Left kidney (tissue), 1 donor: ENCODE measurements at regions not wholly inside any gene's neighbourhood (a gene's known extent, or its start where the extent isn't known, plus 50 kb on each side); places are given as distances from the start of the nearest gene placed in this dataset.

Experiments used
- DNase-seq: peaks from one replicate; pipeline ENCODE4 v3.0.0-alpha.2; 2013

DNA sequence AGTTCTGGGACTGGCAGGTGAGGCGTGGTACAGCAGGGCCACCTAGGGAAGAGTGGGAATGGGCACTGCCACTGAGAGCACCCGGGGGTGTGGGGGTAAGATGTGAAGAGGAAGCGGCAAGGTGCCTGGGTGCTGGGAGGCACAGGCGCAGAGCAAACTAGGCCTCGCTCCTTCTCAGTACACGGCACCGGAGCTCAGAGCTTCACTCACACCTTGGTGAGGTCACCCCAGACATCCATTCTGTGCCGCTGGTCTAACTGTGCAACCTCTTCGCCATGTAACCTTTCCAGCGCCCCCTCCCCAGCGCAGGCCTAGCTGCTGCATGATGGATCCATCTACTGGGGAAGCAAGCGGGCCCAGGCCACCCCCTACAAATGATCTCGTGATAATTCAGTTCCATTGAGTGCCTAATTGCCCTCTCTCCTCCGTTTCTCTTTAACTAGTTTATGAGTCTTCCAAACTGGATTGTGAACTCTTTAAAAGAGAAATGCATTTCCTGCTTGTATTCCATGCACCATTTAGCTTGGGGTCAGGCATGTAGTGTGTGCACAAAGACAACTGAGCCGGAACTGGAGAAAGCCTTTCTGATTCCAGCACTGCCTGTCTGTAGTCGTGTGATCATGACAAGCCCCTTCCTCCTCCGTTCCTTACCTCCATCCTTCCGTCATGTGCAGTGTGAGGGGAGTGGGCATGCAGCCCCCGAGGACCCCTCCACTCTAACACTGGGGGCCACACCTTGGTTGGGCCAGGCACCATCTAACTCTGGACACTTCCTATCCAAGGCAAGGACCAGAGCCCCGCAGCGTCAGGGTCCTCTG is 1475.2 kb downstream of the TBC1D22A start:
- no peak for DNase-seq

DNA sequence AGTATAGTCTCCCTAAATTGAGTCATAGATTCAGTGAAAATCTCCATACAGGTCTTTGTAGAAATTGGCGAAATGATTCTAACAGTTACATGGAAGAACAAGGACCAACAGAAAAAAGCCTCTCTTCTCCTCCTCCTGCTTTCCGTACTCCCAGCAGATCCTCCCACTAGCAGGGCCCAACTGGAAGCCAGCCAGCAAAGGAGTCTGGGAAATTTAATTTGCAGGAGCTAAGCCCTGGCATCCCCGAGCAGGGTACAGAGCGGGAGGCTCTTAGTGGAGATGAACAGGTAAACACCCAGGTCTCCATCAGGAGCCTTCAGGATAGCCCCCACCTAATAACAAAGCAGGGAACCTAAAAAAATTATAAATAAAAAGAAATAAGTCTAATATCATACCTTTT is 1473.8 kb downstream of the TBC1D22A start:
- DNase-seq: no peak

DNA sequence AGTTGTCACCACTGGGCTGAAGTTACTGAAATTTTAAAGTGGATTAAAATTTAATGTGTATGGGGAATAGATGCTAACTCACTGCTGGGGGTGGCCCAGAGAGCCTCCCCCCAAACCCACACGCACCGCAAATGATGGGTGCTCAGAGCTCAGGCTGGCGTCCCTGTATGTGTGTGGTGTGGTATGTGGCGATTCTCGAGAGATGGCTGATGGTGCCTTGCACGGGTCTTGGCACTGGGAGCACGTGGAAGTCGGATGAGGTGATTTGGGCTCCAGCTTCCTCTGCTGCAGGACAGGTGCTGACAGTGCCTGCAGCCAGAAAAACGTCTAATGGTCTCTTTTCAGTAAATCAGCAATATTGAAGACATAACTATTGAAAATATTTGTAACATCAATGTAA is 1473.3 kb downstream of the TBC1D22A start:
- no peak for DNase-seq

DNA sequence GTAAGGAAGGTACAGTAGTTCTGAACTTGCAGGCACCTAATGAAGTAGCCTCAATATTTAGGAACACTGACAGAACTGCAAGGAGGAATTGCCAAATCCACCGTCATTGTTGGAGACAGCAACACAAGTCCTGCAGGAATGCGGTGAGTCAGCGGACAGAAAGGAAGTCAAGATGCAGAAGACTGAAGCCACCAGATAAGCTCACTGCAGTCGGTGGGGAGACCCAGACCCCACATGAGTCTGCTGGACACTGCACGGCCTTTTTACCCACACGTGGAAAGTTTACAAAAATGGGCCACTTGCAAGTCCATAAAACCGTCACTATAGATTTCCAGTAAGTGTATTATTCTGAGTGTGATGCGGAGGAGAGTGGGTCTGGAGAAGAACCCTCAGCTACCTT is 1471.6 kb downstream of the TBC1D22A start:
- DNase-seq: no peak

DNA sequence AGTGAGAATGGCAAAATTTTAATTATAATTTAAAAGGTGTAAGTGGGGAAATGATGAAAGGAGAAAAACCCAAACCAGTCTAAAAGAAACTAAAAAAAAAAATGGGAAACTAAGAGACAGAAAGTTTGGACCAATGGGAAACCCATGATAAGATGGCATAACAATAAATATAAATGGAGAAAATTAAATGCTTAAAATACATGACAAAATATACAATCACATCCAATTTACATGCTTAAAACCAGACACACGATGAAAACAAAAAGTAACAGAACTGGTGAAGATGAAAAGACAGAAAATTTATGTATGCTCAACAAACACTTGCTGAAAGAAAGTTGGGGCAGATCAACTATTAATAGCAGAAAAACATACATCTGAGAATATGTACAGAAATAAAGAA is 1471.1 kb downstream of the TBC1D22A start:
- DNase-seq: no peak

DNA sequence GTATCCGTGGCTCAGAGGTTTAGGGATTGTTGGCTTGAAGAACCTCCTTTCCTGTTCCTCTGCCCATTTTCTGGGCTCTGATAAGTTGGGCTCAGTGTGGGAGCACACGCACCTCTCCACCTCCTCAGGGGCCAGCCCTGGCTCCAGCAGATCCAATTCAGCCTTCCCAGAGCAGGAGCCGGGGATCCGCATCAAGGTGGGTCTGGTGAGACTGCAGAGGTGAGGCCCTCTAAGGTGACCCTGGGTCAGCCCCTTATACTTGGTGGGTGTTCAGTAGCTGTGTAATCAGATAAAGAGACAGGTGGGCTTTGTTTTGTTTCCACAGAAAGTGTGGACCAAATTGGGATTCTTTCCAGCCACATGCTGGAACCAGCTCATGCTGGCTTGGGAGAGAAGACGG is 1466.0 kb downstream of the TBC1D22A start:
- no peak for DNase-seq

DNA sequence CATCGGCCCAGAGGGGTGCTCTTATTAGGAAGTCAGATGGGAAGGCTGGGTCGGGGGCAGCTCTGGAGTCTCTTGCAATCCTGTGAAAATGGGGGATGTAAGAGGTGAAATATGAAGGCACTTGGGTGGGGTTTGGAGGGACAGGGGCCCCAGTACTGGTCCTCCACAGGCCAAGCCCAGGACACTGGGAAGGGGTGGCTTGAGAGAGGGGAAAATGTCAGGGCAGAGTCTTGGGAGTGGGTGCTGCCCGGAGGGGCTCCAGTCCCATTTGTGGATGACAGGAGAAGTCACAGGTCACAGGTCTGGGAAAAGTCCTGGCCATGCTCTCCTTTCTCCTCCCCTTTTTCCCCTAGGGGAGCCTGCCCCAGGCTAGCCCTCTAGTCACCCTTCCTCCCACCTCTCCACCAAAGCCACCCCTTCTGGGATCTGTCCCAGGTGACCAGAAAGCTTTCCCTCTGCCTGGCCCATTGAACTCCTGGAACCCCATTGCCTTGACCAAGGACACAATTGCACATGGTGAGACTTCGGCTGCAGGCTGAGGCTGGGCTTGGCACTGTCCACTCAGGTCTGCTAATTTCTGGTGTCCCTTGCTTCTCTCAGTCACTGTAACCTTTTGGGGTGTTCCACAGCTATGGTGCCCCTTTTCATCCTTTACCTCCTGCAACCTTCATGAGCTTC is 1465.0 kb downstream of the TBC1D22A start:
- DNase-seq: no peak

DNA sequence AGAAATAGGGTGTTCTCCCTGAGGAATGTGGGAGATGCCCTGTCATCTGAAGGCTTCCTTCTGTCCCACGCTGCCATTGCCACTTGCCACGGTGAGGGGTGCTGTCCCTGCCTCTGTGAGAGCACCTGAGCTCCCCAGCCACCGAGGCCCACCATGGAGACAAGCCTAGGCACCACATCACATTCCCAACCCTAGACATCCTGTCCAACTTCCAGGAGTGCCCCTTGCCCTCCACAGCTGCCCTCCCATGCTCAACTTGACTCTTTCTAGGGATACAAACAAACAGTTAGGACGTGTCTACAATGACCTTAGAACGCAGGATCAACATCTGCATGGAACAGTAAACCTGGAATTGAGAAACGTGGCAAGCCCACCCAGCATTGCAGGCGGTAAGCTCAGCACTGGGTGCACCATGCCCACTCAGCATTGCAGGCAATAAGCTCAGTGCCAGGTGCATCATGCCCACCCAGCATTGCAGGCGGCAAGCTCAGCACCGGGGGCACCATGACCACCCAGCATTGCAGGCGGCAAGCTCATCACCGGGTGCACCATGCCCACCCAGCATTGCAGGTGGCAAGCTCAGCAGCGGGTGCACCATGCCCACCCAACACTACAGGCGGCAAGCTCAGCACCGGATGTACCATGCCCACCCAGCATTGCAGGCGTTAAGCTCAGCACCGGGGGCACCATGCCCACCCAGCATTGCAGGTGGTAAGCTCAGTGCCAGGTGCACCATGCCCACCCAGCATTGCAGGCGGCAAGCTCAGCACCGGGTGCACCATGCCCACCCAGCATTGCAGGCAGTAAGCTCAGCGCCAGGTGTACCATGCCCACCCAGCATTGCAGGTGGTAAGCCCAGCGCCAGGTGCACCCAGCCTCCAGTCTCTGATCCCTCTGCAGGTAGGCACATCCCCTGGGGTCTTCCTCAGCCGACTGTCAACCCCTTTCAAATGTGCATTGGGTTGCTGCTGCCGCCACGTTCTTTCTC is 1463.9 kb downstream of the TBC1D22A start:
- DNase-seq: no peak

DNA sequence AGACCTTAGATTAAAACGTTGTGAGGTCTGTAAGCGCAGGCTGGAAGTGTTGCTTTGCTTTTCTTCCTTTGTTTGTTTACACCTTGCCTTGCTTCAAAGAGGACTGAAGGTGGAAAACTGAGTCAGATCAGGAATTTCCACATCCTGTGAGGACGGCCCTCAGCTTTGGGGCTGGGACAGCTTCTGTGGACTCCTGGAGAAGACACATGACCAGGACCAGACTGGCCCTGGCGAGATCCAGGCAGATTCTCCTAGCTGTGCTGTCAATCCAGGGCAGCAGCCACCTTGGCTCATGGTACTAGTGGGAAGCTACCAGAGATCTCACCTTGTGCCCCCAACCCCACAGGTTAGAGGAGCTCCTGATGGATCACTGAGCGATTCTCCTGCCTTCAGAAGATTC is 1461.9 kb downstream of the TBC1D22A start:
- no peak for DNase-seq

DNA sequence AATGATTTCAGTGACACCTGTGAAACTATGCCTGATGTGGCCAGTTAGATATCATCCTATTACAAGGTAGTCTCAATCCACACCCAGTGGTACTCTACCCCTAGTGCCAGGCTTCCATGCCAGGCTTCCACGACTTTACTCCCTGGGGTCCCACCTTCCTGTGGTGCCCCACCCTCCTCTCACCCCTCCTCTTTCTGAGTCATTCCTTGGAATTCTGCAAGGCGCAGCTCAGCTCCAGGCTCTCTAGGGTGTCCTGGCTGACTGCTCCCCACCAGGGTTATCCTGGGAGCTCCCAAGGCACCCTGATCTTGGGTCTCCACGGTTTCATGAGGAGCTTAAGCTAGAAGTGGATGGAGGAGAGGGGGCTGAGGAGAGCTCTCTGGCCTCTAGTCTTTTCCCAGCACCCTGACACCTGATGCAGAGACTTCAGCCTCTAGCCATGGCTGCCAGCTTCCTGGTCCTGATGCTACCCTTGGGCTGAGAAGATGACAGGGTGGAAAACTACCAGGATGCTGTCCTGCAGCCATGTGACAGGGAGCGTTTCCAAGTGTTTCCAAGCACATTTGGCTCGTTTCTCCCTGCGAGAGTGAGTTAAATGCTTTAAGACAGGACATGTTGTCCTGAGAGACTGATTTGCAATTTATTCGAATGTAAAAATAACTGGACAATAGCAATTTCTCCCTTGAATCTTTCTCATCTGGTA is 1461.2 kb downstream of the TBC1D22A start:
- no peak for DNase-seq

DNA sequence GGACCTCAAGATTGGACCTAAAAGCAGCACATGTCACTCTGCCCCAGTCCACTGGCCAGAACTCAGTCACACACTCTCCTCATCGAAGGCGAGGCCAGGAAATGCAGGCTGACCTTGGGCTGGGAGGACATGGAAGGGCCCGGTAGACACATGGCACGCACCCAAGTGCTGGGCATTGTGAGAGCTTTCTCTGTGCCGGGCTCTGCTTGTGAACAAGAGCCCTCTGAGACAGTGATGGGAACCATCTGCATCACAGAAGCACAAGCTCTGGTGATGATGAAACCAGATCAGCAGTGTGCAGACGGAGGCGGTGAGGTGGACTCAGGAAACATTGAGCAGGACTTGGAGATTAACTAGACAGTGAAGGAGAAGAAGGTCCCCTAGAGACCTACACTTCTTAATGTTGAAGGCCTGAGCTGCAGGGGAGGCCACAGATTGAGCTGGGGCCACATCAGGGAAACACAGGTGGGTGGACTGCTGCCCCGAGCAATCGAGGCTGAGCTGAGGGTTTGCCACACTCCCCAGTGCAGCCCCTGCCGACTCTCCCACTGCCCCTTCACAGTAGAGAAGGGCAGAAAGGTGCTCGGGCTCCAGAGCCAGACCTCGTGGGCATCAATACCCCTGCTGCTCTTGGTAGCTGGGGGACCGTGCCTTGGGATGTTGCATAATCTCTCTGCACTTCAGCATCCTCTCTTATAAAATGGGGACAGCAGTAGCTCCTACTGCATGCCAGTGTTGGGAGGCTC is 1460.5 kb downstream of the TBC1D22A start:
- DNase-seq: no peak

DNA sequence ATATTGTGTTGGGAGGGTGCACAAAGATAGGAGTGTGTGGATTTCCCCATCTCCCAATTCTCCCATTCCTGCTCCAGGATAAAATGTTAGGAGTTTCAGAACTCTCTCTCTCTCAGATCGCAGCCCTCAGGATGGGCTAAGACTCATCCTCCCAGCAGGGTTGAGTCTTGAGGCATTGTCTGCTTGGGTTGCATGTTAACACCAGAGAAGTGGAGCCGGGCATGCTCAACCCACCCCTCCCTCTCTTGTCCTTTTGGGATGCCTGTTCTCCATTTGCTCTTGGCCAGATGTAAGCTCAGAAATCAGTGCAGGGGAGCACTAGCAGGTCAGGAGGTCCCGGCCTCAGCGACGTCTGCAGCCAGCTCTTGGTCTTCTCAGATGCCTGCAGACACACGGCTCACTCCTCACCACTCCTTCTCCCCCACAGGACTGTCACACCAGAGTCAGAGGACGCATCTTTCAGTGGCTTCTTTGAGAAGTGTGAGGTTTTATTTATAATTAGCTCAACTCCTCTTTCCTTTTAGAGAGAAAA is 1456.5 kb downstream of the TBC1D22A start:
- DNase-seq: no peak

DNA sequence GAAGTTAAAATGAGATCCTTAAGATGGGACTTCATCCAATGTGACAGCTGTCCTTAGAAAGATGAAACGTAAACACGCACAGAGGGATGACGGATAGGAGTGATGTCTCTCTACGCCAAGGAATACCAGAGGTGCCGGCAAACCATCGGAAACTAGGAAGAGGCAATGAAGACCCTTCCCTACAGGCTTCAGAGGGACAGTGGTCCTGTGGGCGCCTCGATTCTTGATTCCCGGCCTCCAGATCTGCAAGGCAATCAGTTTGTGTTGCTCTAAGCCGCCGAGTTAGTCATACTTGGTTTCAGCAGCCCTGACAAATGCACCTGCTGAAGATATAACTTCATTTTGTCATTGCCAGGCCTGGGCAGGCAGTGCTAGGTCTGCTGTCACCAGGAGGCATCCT is 1455.1 kb downstream of the TBC1D22A start:
- DNase-seq: no peak

DNA sequence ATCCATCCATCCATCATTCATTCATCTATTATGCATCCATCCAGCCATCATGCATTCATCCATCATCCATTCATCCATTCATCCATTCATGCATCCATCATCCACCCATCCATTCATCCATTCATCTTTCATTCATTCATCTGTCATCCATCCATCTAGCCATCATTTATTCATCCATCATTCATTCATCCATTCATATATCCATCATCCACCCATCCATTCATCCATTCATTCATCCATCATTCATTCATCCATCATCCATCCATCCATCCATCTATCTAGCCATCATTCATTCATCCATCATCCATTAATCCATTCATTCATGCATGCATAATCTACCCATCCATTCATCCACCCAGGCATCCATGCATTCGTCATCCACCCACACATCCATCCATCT is 1450.3 kb downstream of the TBC1D22A start:
- no peak for DNase-seq

DNA sequence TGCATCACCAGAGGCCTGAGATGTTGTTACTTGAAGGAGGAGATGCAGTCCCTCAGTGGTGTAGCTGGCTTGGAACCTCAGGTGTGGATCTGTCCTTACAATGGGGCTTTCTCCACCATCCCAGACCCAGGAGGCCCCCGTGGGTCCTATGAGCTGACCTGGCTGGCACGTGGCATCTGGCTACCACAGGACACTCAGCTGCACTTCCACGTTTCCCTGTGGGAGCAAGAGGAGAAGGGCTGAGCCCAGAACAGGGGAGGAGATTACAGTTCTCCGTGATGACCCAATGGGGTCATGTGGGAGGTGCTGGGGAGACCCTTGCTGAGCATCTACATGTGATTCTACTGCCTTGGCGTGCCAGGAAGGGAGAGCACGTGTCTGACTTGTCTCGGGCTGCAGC is 1448.4 kb downstream of the TBC1D22A start:
- no peak for DNase-seq

DNA sequence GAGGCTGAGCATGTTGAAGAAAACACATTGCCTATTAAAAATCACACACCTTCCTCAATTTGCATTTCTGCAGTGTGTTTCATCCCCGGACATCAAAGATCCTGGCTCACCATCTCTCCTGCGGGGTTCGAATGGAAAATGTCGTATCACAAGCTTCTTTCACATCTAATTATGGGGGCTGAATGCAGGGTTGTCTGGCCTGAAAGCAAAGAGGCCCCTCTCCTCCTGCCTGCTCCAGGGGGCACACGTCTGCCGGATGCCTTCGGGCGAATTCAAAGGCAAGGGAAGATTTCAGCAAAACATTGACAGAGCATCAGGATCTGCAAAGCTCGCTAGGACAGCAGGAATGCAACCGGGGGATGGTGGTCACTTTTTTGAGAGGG is 1447.7 kb downstream of the TBC1D22A start:
- no peak for DNase-seq

DNA sequence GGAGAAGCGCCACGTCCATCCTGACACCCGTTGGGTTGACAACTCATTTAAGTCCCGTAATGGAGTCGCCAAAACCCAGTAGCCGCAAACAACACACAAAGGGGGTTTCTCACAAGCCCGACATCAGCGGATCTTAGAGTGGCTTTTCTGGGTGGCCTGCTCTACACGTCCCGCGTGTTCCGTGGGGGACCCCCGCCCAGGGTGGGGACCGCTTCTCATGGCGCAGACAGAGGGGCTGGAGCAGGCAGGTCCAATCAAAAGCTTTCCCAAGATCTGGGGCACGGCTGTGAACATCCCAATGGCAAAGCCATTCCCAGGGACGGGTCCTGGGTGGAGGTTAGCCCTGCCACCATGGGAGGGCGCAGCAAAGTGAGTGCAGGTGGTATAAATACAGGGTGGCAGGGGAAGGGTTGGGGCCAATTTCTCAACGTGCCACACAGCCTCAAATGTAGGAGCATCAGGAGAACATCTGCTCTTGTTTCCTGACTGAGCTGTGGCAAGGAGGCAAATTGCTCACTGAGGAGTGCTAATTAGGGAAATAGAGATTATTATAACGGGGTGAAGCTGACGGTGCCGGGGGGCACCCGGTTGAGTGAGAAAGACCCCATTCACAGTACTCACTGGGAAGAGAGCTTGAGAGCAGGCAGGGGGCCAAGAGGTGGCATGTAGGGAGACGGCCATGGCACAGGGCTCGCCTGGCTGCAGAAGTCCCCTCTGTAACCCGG is 1447.2 kb downstream of the TBC1D22A start:
- no peak for DNase-seq

DNA sequence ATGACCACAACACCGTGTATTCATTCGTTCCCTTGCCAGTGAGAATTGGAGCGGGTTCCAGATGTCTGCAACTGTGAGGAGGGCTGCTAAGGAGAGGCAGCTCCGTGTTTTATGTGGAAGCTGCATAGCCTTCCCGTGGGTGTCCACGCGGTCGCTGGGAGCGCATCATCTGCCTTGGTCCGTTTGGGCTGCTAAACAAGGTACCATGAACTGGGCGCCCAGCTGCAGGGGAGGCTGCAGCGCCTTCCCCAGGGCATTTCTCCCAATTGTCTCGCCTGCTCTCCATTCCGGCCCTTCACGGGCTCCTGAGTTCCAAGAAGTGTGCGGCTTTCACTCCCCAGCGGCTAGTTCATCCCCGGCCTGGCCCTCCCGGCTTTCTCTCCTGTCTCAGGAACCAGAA is 1446.4 kb downstream of the TBC1D22A start:
- no peak for DNase-seq

DNA sequence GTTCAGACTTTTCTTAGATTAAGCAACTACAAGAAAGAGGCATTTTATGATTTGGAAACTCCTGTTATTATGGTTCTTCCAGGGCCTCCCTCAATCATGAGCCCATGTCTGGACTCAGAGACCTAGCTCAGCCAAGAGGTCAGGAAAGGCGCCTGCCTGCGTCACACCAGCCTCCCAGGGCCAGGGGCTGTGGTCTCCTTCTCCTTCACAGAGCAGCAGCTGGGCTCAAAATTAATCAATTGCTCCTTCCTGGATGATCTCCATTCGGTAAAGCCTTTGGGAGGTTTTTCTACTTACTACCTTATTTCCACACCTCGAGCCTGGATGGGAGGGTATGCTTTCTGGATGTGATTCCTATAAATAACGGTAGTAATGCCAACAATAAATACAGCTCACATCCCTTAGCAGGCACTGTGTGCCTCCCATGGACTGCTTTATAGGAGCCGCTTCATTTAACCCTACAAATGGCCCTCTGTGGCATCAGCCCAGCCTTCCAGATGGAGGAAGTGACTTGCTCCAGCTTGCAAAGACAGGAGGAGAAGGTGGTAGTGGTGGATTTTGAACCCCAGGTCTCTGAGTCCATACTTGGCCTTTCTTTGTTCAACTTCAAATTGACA is 1445.6 kb downstream of the TBC1D22A start:
- no peak for DNase-seq

DNA sequence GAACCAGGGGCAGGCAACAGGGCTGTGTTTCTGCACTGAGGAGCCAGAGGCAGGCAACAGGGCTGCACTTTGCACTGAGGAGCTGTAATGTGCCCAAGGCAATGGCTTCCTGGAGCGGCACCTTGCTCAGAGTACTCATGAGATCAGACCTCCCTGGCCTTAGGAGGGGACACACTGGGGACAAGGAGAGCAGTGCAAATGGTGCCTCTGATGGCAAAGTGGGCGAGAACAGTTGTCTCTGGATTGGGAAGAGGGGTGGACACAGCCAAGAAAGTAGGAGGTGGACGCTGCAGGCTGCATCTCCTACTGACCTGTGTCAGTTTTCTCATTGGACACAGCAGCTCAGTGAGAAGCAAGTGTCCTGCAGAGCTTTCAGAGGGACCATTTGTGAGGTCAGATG is 1443.3 kb downstream of the TBC1D22A start:
- DNase-seq: no peak
